ENCODE measurements at regions not wholly inside any gene's neighbourhood (a gene's known extent, or its start where the extent isn't known, plus 50 kb on each side); places are given as distances from the start of the nearest gene placed in this dataset.

GRCh38 chr4:129167640-129168260 is 71.8 kb downstream of the C4orf33 start:
- DNase-seq (ENCODE audit: low read depth), result no peak

GRCh38 chr4:129172181-129172580 is 76.2 kb downstream of the C4orf33 start:
- no peak for DNase-seq (ENCODE audit: low read depth)

GRCh38 chr4:129176864-129177263 is 80.9 kb downstream of the C4orf33 start:
- DNase-seq (ENCODE audit: low read depth), result no peak

- no peak for DNase-seq (ENCODE audit: low read depth)
Measured at GRCh38 chr4:129179276-129179675, 83.3 kb downstream of the C4orf33 start.

- DNase-seq (ENCODE audit: low read depth), result no peak
Measured at GRCh38 chr4:129189630-129190029, 93.7 kb downstream of the C4orf33 start.

GRCh38 chr4:129193357-129194100 is 97.6 kb downstream of the C4orf33 start:
- DNase-seq (ENCODE audit: low read depth), result no peak

- DNase-seq (ENCODE audit: low read depth), result no peak
Measured at GRCh38 chr4:129208481-129208880, 112.5 kb downstream of the C4orf33 start.

- DNase-seq (ENCODE audit: low read depth), result no peak
Measured at GRCh38 chr4:129213692-129214091, 117.7 kb downstream of the C4orf33 start.

GRCh38 chr4:129218360-129218759 is 122.4 kb downstream of the C4orf33 start:
- peak; percentile 39 for DNase-seq (ENCODE audit: low read depth)

GRCh38 chr4:129218897-129219296 is 122.9 kb downstream of the C4orf33 start:
- no peak for DNase-seq (ENCODE audit: low read depth)

GRCh38 chr4:129220254-129220653 is 124.3 kb downstream of the C4orf33 start:
- no peak for DNase-seq (ENCODE audit: low read depth)

GRCh38 chr4:129223945-129224344 is 128.0 kb downstream of the C4orf33 start:
- no peak for DNase-seq (ENCODE audit: low read depth)

GRCh38 chr4:129230846-129231245 is 134.9 kb downstream of the C4orf33 start:
- DNase-seq (ENCODE audit: low read depth), result no peak

GRCh38 chr4:129231945-129232588 is 136.1 kb downstream of the C4orf33 start:
- DNase-seq (ENCODE audit: low read depth), result peak; percentile 25

GRCh38 chr4:129232589-129233337 is 136.8 kb downstream of the C4orf33 start:
- no peak for DNase-seq (ENCODE audit: low read depth)

- DNase-seq (ENCODE audit: low read depth), result no peak
Measured at GRCh38 chr4:129233691-129234090, 137.7 kb downstream of the C4orf33 start.

- DNase-seq (ENCODE audit: low read depth), result no peak
Measured at GRCh38 chr4:129236351-129236750, 140.4 kb downstream of the C4orf33 start.

- peak; percentile 57 for DNase-seq (ENCODE audit: low read depth)
Measured at GRCh38 chr4:129239088-129239487, 143.1 kb downstream of the C4orf33 start.

- DNase-seq (ENCODE audit: low read depth), result peak; percentile 77
Measured at GRCh38 chr4:129240816-129241215, 144.9 kb downstream of the C4orf33 start.

GRCh38 chr4:129246145-129246544 is 150.2 kb downstream of the C4orf33 start:
- no peak for DNase-seq (ENCODE audit: low read depth)

GRCh38 chr4:129246910-129247461 is 151.0 kb downstream of the C4orf33 start:
- DNase-seq (ENCODE audit: low read depth), result no peak

GRCh38 chr4:129248621-129249020 is 152.7 kb downstream of the C4orf33 start:
- no peak for DNase-seq (ENCODE audit: low read depth)

Data from stromal cell of bone marrow (primary cell).